ENCODE measurements at regions not wholly inside any gene's neighbourhood (a gene's known extent, or its start where the extent isn't known, plus 50 kb on each side); places are given as distances from the start of the nearest gene placed in this dataset.

DNA sequence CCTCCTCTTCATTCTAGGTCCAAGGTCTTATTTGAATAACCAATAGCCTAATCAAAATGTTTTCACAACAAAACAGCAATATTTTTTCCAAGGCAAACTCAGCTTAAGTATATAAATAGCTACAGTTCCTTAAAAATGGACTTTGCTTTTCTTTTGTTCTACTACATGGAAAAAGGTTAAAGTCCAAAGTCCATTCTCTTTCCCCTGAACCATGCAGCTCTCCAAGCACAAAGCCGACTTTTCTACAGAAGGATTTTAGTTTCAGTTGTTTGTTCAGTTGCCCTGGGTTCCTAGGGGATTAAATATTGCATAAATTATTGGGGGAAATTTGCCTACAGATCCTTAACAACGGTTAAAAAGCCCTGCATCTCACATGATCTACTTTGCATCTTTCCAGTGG is 677.0 kb upstream of the KLF4 start:
- TF ChIP-seq, protein P1, sequence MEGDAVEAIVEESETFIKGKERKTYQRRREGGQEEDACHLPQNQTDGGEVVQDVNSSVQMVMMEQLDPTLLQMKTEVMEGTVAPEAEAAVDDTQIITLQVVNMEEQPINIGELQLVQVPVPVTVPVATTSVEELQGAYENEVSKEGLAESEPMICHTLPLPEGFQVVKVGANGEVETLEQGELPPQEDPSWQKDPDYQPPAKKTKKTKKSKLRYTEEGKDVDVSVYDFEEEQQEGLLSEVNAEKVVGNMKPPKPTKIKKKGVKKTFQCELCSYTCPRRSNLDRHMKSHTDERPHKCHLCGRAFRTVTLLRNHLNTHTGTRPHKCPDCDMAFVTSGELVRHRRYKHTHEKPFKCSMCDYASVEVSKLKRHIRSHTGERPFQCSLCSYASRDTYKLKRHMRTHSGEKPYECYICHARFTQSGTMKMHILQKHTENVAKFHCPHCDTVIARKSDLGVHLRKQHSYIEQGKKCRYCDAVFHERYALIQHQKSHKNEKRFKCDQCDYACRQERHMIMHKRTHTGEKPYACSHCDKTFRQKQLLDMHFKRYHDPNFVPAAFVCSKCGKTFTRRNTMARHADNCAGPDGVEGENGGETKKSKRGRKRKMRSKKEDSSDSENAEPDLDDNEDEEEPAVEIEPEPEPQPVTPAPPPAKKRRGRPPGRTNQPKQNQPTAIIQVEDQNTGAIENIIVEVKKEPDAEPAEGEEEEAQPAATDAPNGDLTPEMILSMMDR (IDR thresholded peaks at IDR 0.05; ENCODE audit: low read depth, low read length, missing control alignments) = no peak
- DNase-seq (ENCODE audit: low read depth) = no peak

DNA sequence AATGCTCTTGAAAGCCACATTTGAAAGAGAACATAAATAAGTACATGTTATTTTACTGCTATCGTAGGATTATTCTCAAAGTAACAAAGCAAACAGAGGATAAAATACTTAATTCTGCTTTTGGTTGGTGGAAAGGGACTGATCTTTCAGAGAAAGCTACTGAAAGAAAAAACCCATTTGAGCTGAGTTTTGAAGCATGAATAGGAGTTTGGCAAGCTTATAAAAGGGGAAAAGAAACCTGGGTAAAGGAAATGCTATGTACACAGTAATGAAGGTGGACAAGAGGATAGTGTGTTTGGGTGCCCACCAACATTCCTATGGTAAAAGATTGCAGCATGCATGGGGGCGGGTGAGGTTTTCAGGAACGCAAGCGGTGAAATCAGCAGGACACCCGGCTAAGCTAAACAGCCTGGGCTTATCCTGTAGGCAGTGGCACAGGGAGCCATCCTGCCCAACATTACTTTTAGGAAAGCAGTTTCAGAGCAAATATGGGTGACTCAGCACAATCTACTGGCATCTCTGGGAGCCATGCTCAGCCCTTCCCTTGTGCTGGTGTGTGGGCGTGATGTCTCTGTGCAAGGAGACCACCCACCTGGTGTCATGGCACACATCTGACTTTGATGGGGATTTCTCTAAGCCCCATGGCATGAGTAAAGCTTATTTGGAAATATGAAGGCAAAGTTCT is 673.9 kb upstream of the KLF4 start:
- H3K4me3 ChIP-seq (ENCODE audit: low read depth, low read length) = no peak overlapping the region
- in situ Hi-C loops (cut with HindIII; ENCODE audit: low sequenced_read_pairs) = no loop called here
- DNase-seq (ENCODE audit: low read depth) = no peak
- TF ChIP-seq, protein P1 (IDR thresholded peaks at IDR 0.05; ENCODE audit: low read depth, low read length, missing control alignments) = no peak

More for the DNA sequence above, 677.0 kb upstream of the KLF4 start:
- H3K4me3 ChIP-seq (ENCODE audit: low read depth, low read length) = no peak overlapping the region
- in situ Hi-C loops (cut with HindIII; ENCODE audit: low sequenced_read_pairs) = no loop called here

DNA sequence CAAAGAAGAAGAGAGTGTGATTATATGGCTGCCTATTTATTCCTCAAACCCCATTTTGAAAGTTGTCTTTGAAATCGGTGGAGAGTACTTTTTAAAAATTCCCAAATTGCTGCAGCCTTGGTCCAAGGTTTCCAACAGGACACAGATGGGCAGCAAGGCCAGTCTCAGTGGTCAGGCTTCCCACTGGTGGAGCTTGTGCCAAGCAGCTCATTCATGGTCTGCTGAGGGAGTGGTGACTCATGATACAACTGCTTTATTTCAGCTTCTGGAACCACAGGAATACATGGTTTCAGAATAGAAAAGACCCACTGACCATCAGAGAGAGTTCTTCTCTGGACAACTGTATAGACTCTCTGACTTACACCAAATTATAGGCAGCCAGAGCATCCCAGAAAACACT is 673.1 kb upstream of the KLF4 start:
- peak; percentile 91 for DNase-seq (ENCODE audit: low read depth)
- no peak overlapping the region for H3K4me3 ChIP-seq (ENCODE audit: low read depth, low read length)
- in situ Hi-C loops (cut with HindIII; ENCODE audit: low sequenced_read_pairs) = no loop called here
- TF ChIP-seq, protein P1 (IDR thresholded peaks at IDR 0.05; ENCODE audit: low read depth, low read length, missing control alignments) = no peak

DNA sequence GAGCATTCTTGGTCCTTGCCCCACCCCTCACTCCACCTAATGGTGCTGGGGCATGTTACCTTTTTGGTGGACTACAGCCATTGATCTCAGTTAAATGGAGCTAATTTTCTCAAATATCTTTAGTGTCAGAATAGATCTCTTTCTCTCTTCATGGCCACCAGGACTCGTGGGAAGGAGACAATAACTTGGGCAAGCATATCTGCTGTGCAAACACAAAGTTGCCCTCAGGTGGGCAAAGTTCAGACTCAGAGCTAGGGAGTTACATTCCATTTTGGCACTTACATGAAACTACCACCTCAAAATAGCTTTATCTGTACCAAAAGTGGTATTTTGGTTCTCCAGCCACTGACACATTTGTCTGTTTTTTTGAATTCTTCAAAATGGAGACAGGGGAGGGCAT is 671.9 kb upstream of the KLF4 start:
- TF ChIP-seq, protein P1 (IDR thresholded peaks at IDR 0.05; ENCODE audit: low read depth, low read length, missing control alignments) = no peak
- no peak overlapping the region for H3K4me3 ChIP-seq (ENCODE audit: low read depth, low read length)
- no peak for DNase-seq (ENCODE audit: low read depth)
- in situ Hi-C loops (cut with HindIII; ENCODE audit: low sequenced_read_pairs) = no loop called here

DNA sequence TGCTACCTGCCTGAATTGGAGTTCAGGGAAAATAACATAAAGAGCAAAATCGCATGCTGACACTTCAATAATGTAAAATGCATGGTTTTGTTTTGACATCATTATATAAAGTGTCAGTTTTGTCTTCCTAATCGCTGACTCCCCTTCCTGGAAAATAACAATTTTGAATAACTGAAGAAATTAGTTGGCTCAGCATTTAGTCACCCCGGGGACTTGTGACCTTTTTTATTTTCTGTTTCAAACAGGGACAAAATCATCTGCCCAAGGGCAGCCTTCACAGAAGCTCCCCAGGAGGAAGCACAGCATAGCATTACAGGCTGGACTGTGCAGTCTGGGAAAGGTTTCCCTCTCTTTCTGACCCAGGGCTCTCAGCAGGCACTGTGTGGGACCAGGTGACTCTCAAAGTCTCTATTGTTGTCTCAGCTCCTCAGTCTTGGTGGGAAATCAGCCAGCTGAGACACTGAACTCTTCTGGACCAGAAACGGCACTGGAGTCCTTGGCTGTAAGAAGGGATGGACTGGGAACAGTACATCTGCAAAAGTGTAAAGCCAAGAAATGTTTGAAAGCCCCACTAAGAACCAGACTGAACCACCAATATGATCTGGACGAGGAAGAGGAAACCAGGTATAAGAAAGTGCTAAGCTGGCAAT is 671.3 kb upstream of the KLF4 start:
- in situ Hi-C loops (cut with HindIII; ENCODE audit: low sequenced_read_pairs) = no loop called here
- TF ChIP-seq, protein P1 (IDR thresholded peaks at IDR 0.05; ENCODE audit: low read depth, low read length, missing control alignments) = no peak
- H3K4me3 ChIP-seq (ENCODE audit: low read depth, low read length) = no peak overlapping the region
- DNase-seq (ENCODE audit: low read depth) = no peak

DNA sequence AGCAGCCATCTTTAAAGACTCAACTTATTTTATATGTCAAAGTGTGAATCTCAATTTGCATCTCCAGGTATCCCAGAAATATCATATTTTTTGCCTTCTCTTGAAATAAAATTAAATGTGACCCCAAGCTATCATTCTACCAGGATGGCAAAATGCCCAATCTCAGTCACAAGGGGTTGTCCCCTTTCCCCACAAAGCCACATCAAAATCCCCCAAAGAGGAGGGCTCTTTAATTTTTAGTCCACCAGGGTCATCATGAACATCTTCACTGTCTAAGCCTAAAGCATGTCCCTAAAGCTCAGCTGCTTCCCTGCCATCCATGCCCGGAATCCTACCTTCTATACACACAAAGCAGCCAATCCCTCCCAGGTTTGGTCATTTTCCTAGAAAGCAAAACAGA is 670.5 kb upstream of the KLF4 start:
- no peak overlapping the region for H3K4me3 ChIP-seq (ENCODE audit: low read depth, low read length)
- TF ChIP-seq, protein P1 (IDR thresholded peaks at IDR 0.05; ENCODE audit: low read depth, low read length, missing control alignments) = no peak
- in situ Hi-C loops (cut with HindIII; ENCODE audit: low sequenced_read_pairs) = no loop called here
- no peak for DNase-seq (ENCODE audit: low read depth)

All from astrocyte of the cerebellum (primary cell).